SK-N-SH treated with all-trans-retinoic acid at 6 μM for 48 hours (cell line): ENCODE measurements at regions not wholly inside any gene's neighbourhood (a gene's known extent, or its start where the extent isn't known, plus 50 kb on each side); places are given as distances from the start of the nearest gene placed in this dataset.
"Not testable (repeated sequence)": the region's sequence is repeated elsewhere in the genome, so short reads cannot be mapped to it uniquely, and the experiment has no call there.

Experiments
- PPARA ChIP-seq: fragments of 250-450 bp; sonication (Bioruptor Pico); IDR thresholded peaks from 2 replicates; pipeline ENCODE4 v1.5.0; 2020; ENCODE audit warnings: mild to moderate bottlenecking, borderline replicate concordance
- TCF4 ChIP-seq: fragments of 250-450 bp; sonication (Bioruptor Pico); IDR thresholded peaks from 2 replicates; pipeline ENCODE4 v1.8.0; 2021; ENCODE audit warnings: mild to moderate bottlenecking, moderate library complexity, borderline replicate concordance
- ZNF70 ChIP-seq: fragments of 450-650 bp; formaldehyde crosslinking; IDR thresholded peaks from 2 replicates; pipeline ENCODE4 v1.5.0; 2020; ENCODE audit warnings: mild to moderate bottlenecking, moderate library complexity

DNA sequence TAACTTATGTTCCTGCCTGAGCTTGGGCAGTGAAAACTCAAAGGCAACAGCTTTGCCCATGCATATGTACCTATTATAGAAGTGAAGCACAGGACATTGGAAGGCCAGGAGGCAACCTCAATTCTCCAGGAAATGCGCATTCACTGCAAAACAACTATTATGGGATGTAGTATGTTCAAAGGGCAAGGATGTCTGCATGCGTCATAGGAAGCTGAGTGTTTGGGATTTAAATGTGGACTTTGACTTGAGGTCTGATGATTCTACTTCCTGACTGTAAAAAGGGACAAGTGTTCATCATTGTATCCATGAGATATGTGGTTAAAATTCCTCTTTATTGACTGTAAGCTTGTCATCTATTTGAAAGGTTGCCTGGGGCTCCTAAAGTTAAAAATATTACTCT, 103.3 kb upstream of the TRIM77 start:
- TF ChIP-seq ZNF70 (CRISPR knock-in tag); PPARA (CRISPR knock-in tag); TCF4: not testable (repeated sequence)
